ENCODE measurements at regions not wholly inside any gene's neighbourhood (a gene's known extent, or its start where the extent isn't known, plus 50 kb on each side); places are given as distances from the start of the nearest gene placed in this dataset.

- TF ChIP-seq CTCF (conservative IDR thresholded peaks at IDR 0.05 in 1 of 2, IDR thresholded peaks at IDR 0.05 in 1 of 2; ENCODE audit: low read depth in 1 of 2, low read length in 2 of 2): no peak
- TF ChIP-seq EZH2 (IDR thresholded peaks at IDR 0.05; ENCODE audit: low read length, missing control alignments): no peak
Observed at GRCh38 chr6:126181173-126181741, 158.7 kb upstream of the CENPW start.

All from fibroblast of lung (primary cell).